Tibial artery (tissue), 4 donors: ENCODE measurements at regions not wholly inside any gene's neighbourhood (a gene's known extent, or its start where the extent isn't known, plus 50 kb on each side); places are given as distances from the start of the nearest gene placed in this dataset.

Experiments used
- DNase-seq, 2 donors: peaks; one replicate each; pipeline ENCODE4 v3.0.0-alpha.2; 2019
- H3K27ac ChIP-seq, 2 donors: fragments of 200-600 bp; sonication (generic) in 1 of 2; 1 replicate in 1 of 2; 2 replicates in 1 of 2; pipeline ENCODE4 v1.5.1; 2018 to 2019; ENCODE audit warnings: mild to moderate bottlenecking in 1 of 2
- H3K27me3 ChIP-seq, 2 donors: fragments of 200-600 bp; sonication (generic) in 1 of 2; one replicate each; pipeline versions ENCODE4 v1.5.1 to v1.6.0; 2016 to 2019
- H3K36me3 ChIP-seq, 3 donors: fragments of 200-600 bp; sonication (generic) in 2 of 3; one replicate each; pipeline ENCODE4 v1.5.1; 2016 to 2019; ENCODE audit warnings: mild to moderate bottlenecking in 2 of 3
- H3K4me1 ChIP-seq, 4 donors: fragments of 200-600 bp; sonication (generic) in 2 of 4; 1 replicate in 3 of 4; 2 replicates in 1 of 4; pipeline ENCODE4 v1.5.1; 2016 to 2019
- H3K4me3 ChIP-seq, 2 donors: fragments of 200-600 bp; sonication (generic) in 1 of 2; 1 replicate in 1 of 2; 2 replicates in 1 of 2; pipeline ENCODE4 v1.5.1; 2018 to 2019; ENCODE audit warnings: mild to moderate bottlenecking in 2 of 2
- H3K9me3 ChIP-seq, 3 donors: fragments of 200-600 bp; sonication (generic) in 1 of 3; one replicate each; pipeline ENCODE4 v1.5.1; 2016 to 2019
- intact Hi-C: fragments of 100-400 bp; cut with DNase I; formaldehyde crosslinking; loops from one replicate; pipeline ENCODE4 v1.15.0; 2023; ENCODE audit warnings: low total_unique reads
- TF ChIP-seq, protein P1 (sequence below), 2 experiments: fragments of 200-600 bp in 1 of 2; fragments of 450-650 bp in 1 of 2; IDR thresholded peaks; one replicate each; pipeline ENCODE4 v1.5.1; 2017 to 2019; ENCODE audit warnings: antibody characterized with exemption in 2 of 2, mild to moderate bottlenecking in 1 of 2, moderate library complexity in 1 of 2

DNA sequence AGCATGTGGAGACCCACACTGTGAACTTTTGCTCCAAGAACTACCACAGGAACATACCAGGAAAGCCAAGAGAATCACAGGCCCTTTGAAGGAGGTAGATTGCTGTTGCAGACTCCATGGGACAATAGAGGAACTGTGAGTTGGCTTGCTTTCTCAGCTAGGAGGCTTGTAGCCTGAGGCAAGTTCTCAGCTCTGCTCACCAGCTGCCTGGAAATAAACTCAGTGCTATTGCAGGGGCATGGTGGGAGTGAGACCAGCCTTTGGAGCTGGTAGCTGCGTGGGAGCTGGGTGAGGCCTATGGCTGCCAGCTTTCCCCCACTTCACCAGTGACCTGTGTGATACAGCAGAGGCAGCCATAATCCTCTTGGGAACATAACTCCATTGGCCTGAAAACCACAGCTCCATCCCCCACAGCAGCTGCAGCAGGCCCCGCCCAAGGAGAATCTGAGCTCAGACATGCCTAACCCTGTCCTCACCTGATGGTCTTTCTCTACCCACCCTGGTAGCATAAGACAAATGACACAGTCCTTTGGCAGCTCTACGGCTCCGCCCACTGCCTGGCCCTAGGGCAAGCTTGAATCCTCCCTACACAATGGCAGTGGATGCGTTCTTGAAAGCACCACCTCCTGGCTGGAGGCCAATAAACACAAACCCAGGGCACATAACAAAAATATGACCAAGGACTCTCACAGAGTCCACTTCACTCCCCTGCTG is 389.5 kb downstream of the KIF4B start:
- Histone ChIP-seq H3K4me1 (no peaks in the 10 kb centered on the region), H3K4me3 (no peak overlapping the region), H3K27ac (no peak overlapping the region), H3K36me3 (no peaks in the 10 kb centered on the region), H3K27me3 (no peaks in the 10 kb centered on the region), H3K9me3 (peaks cover 0 to 10% (median 5%) of the 10 kb centered on the region in 3 donors)
- no peak for DNase-seq
- TF ChIP-seq, protein P1, sequence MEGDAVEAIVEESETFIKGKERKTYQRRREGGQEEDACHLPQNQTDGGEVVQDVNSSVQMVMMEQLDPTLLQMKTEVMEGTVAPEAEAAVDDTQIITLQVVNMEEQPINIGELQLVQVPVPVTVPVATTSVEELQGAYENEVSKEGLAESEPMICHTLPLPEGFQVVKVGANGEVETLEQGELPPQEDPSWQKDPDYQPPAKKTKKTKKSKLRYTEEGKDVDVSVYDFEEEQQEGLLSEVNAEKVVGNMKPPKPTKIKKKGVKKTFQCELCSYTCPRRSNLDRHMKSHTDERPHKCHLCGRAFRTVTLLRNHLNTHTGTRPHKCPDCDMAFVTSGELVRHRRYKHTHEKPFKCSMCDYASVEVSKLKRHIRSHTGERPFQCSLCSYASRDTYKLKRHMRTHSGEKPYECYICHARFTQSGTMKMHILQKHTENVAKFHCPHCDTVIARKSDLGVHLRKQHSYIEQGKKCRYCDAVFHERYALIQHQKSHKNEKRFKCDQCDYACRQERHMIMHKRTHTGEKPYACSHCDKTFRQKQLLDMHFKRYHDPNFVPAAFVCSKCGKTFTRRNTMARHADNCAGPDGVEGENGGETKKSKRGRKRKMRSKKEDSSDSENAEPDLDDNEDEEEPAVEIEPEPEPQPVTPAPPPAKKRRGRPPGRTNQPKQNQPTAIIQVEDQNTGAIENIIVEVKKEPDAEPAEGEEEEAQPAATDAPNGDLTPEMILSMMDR (IDR thresholded peaks at IDR 0.05), result no peak
- intact Hi-C loops, result no loop called here

DNA sequence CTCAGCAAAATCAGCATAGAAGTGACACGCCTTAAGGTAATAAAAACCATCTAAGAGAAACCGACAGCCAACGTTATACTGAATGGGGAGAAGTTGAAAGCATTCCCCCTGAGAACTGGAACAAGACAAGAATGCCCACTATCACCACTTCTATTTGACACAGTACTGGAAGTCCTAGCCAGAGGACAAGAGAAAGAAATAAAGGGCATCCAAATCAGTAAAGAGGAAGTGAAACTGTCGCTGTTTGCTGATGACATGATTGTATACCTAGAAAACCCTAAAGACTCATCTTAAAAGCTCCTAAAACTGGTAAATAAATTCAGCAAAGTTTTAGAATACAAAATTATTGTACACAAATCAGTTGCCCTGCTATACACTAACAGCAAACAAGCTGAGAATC is 393.3 kb downstream of the KIF4B start:
- no peak overlapping the region for H3K4me3 ChIP-seq
- no peak for DNase-seq
- peaks cover 0 to 10% (median 5%) of the 10 kb centered on the region in 3 donors for H3K9me3 ChIP-seq
- H3K27me3 ChIP-seq, result no peaks in the 10 kb centered on the region
- H3K36me3 ChIP-seq, result no peaks in the 10 kb centered on the region
- TF ChIP-seq, protein P1 (IDR thresholded peaks at IDR 0.05), result no peak
- intact Hi-C loops, result no loop called here
- H3K4me1 ChIP-seq, result no peaks in the 10 kb centered on the region
- no peak overlapping the region for H3K27ac ChIP-seq

DNA sequence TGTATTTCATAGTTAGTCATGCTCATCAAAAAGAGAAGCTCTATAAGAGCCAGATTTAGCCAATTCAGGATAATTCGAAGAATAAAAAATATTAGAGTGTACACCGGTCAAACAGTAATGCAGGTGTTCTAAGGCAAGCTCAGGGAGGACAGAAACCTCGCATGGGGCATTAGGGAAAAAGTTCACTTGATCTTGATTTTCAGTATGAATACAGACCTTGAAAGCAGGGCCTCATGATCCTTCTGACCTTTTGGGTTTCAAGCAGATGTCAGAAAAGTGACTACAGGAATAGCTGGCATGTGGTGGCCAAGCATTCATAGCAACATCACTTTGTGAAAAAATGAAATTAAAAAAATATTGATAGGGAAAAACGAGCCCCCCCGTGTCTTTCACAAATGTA is 394.9 kb downstream of the KIF4B start:
- Histone ChIP-seq H3K27me3 (no peaks in the 10 kb centered on the region), H3K36me3 (no peaks in the 10 kb centered on the region), H3K27ac (no peak overlapping the region), H3K4me3 (no peak overlapping the region), H3K9me3 (peaks cover 0 to 10% (median 5%) of the 10 kb centered on the region in 3 donors), H3K4me1 (no peaks in the 10 kb centered on the region)
- TF ChIP-seq, protein P1 (IDR thresholded peaks at IDR 0.05), result no peak
- no peak for DNase-seq
- intact Hi-C loops, result no loop called here

DNA sequence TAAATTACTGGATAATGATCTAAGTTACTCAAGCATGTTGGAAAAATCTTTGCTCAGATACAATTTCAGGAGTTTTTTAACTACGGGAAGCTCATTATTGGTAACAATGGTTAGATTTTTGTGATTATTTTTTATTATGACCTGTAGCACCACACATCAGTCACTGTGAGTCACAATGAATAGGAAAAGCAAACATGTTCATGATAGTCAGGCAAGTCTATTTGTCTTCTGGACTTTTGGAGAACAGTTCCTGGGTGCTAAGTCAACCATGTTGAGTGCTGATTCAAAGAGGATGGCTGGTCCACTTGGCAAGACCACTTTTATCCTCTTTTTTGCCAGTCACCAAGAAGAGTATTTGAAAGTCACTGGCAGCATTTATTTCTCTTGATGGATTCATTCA is 403.2 kb downstream of the KIF4B start:
- TF ChIP-seq, protein P1 (IDR thresholded peaks at IDR 0.05), result no peak
- Histone ChIP-seq H3K27ac (no peak overlapping the region), H3K36me3 (no peaks in the 10 kb centered on the region), H3K4me1 (no peaks in the 10 kb centered on the region), H3K4me3 (no peak overlapping the region), H3K9me3 (no peaks in the 10 kb centered on the region), H3K27me3 (no peaks in the 10 kb centered on the region)
- intact Hi-C loops, result no loop called here
- DNase-seq, result no peak

DNA sequence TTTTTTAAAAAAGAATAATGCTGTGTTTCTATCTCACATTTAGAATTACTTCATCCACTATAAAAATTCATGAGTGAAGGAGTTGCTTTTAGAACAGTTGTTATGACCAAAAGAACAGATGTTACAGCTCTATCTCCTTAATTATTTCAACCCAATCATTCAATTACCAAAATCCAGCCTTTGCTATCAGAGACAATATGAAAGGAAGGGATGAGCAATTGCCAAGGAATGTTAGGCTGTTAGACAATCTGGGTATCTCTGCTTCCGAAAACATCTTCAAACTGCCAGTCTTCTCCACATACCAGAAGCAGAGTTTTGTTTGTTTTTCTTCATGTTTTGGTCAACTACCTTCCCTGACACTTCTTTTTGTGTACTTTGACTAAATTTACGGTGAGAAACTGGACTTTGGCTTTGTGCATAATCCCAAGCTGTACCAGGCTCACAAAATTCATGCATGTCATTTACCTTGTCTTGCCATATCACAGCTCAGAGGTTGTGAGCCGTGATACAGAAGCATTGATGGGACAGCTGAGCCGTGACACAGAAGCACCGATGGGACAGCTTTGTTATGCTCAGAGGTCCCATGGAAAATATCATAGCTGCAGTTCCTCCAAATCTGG is 405.5 kb downstream of the KIF4B start:
- Histone ChIP-seq H3K4me1 (no peaks in the 10 kb centered on the region), H3K27me3 (no peaks in the 10 kb centered on the region), H3K36me3 (no peaks in the 10 kb centered on the region), H3K4me3 (no peak overlapping the region), H3K27ac (no peak overlapping the region), H3K9me3 (no peaks in the 10 kb centered on the region)
- no peak for DNase-seq
- intact Hi-C loops, result no loop called here
- TF ChIP-seq, protein P1 (IDR thresholded peaks at IDR 0.05), result no peak
